ENCODE measurements at regions not wholly inside any gene's neighbourhood (a gene's known extent, or its start where the extent isn't known, plus 50 kb on each side); places are given as distances from the start of the nearest gene placed in this dataset.
A peak's percentile ranks its signal among the peaks of the same experiment; 100 is the strongest.

- DNase-seq (ENCODE audit: insufficient read length, low spot score) (no peak), FAIRE-seq (no peak)
- no peak for TF ChIP-seq CTCF (IDR thresholded peaks at IDR 0.05; ENCODE audit: insufficient read depth, missing control alignments)
Measured at GRCh38 chr13:40139896-40140520, 484.5 kb downstream of the COG6 start.

GRCh38 chr13:40141859-40142555, 486.5 kb downstream of the COG6 start:
- DNase-seq (ENCODE audit: insufficient read length, low spot score): no peak
- no peak for FAIRE-seq
- TF ChIP-seq CTCF (IDR thresholded peaks at IDR 0.05; ENCODE audit: insufficient read depth, missing control alignments): no peak

GRCh38 chr13:40143106-40143505, 487.6 kb downstream of the COG6 start:
- DNase-seq (ENCODE audit: insufficient read length, low spot score) (no peak), FAIRE-seq (no peak)
- TF ChIP-seq CTCF (IDR thresholded peaks at IDR 0.05; ENCODE audit: insufficient read depth, missing control alignments): no peak

GRCh38 chr13:40143559-40143958, 488.1 kb downstream of the COG6 start:
- TF ChIP-seq CTCF (IDR thresholded peaks at IDR 0.05; ENCODE audit: insufficient read depth, missing control alignments): no peak
- DNase-seq (ENCODE audit: insufficient read length, low spot score) (no peak), FAIRE-seq (no peak)

- DNase-seq (ENCODE audit: insufficient read length, low spot score) (no peak), FAIRE-seq (no peak)
- TF ChIP-seq CTCF (IDR thresholded peaks at IDR 0.05; ENCODE audit: insufficient read depth, missing control alignments): no peak
Measured at GRCh38 chr13:40145139-40145538, 489.7 kb downstream of the COG6 start.

- DNase-seq (ENCODE audit: insufficient read length, low spot score): no peak
- FAIRE-seq: no peak
- peak; percentile 19 for TF ChIP-seq CTCF (IDR thresholded peaks at IDR 0.05; ENCODE audit: insufficient read depth, missing control alignments)
Measured at GRCh38 chr13:40146063-40146462, 490.6 kb downstream of the COG6 start.

- no peak for TF ChIP-seq CTCF (IDR thresholded peaks at IDR 0.05; ENCODE audit: insufficient read depth, missing control alignments)
- DNase-seq (ENCODE audit: insufficient read length, low spot score) (no peak), FAIRE-seq (no peak)
Measured at GRCh38 chr13:40146611-40147117, 491.2 kb downstream of the COG6 start.

Measured in D721Med (cell line).